Fibroblast of peridontal ligament (primary cell): ENCODE measurements at regions not wholly inside any gene's neighbourhood (a gene's known extent, or its start where the extent isn't known, plus 50 kb on each side); places are given as distances from the start of the nearest gene placed in this dataset.
"Not testable (repeated sequence)": the region's sequence is repeated elsewhere in the genome, so short reads cannot be mapped to it uniquely, and the experiment has no call there.

Experiments used
- DNase-seq: peaks from one replicate; pipeline ENCODE4 v3.0.0-alpha.2; 2010; ENCODE audit errors: extremely low read depth

- DNase-seq = no peak
Measured at GRCh38 chr7:20520530-20520929, 94.9 kb upstream of the ABCB5 start.

GRCh38 chr7:20521243-20521642, 94.2 kb upstream of the ABCB5 start:
- DNase-seq = no peak

GRCh38 chr7:20529260-20529659, 86.2 kb upstream of the ABCB5 start:
- no peak for DNase-seq

GRCh38 chr7:20532890-20533289, 82.6 kb upstream of the ABCB5 start:
- peak; percentile 2 for DNase-seq

GRCh38 chr7:20534543-20534942, 80.9 kb upstream of the ABCB5 start:
- DNase-seq = no peak

- no peak for DNase-seq
Measured at GRCh38 chr7:20535541-20535940, 79.9 kb upstream of the ABCB5 start.

- DNase-seq = no peak
Measured at GRCh38 chr7:20539201-20539600, 76.3 kb upstream of the ABCB5 start.

GRCh38 chr7:20541608-20542349, 73.7 kb upstream of the ABCB5 start:
- DNase-seq = no peak

- no peak for DNase-seq
Measured at GRCh38 chr7:20542594-20542993, 72.9 kb upstream of the ABCB5 start.

- no peak for DNase-seq
Measured at GRCh38 chr7:20543500-20543899, 72.0 kb upstream of the ABCB5 start.

- no peak for DNase-seq
Measured at GRCh38 chr7:20545016-20545415, 70.5 kb upstream of the ABCB5 start.

GRCh38 chr7:20546958-20547357, 68.5 kb upstream of the ABCB5 start:
- DNase-seq = not testable (repeated sequence)

GRCh38 chr7:20554072-20554471, 61.4 kb upstream of the ABCB5 start:
- no peak for DNase-seq

- no peak for DNase-seq
Measured at GRCh38 chr7:20556091-20556490, 59.4 kb upstream of the ABCB5 start.

- no peak for DNase-seq
Measured at GRCh38 chr7:20557116-20557515, 58.4 kb upstream of the ABCB5 start.

- no peak for DNase-seq
Measured at GRCh38 chr7:20558963-20559716, 56.3 kb upstream of the ABCB5 start.

GRCh38 chr7:20559883-20560282, 55.6 kb upstream of the ABCB5 start:
- no peak for DNase-seq

GRCh38 chr7:20560325-20561180, 54.9 kb upstream of the ABCB5 start:
- no peak for DNase-seq

- no peak for DNase-seq
Measured at GRCh38 chr7:20561466-20561865, 54.0 kb upstream of the ABCB5 start.

GRCh38 chr7:20561908-20562307, 53.6 kb upstream of the ABCB5 start:
- no peak for DNase-seq

- DNase-seq = no peak
Measured at GRCh38 chr7:20562461-20562860, 53.0 kb upstream of the ABCB5 start.
